Loucy (cell line): ENCODE measurements at regions not wholly inside any gene's neighbourhood (a gene's known extent, or its start where the extent isn't known, plus 50 kb on each side); places are given as distances from the start of the nearest gene placed in this dataset.
"Not testable (repeated sequence)": the region's sequence is repeated elsewhere in the genome, so short reads cannot be mapped to it uniquely, and the experiment has no call there.

Experiments used
- CTCF ChIP-seq: fragments of 200-600 bp; sonication (generic); conservative IDR thresholded peaks from 2 replicates; pipeline ENCODE4 v1.5.1; 2014; ENCODE audit warnings: mild to moderate bottlenecking, antibody characterized with exemption, low read length
- EZH2phosphoT487 ChIP-seq: fragments of 200-600 bp; IDR thresholded peaks from 2 replicates; pipeline ENCODE4 v1.6.1; 2018; ENCODE audit warnings: antibody characterized with exemption, mild to moderate bottlenecking, moderate library complexity, borderline replicate concordance

DNA sequence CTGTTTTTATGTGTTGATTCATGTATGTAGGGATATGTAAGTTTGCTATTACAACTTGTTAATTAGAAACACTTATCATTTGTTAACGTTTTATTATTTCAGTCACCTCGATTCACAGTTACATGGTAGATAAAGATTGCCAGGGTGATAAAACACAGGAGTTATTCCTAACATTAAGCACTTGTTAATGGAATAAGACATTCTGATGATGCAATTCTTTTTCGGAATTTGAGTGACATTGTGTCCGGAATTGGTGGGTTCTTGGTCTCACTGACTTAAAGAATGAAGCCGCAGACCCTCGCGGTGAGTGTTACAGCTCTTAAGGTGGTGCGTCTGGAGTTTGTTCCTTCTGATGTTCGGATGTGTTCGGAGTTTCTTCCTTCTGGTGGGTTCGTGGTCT is 624.0 kb upstream of the CITED2 start:
- not testable (repeated sequence) for TF ChIP-seq CTCF, EZH2phosphoT487
